ENCODE measurements at regions not wholly inside any gene's neighbourhood (a gene's known extent, or its start where the extent isn't known, plus 50 kb on each side); places are given as distances from the start of the nearest gene placed in this dataset.

DNA sequence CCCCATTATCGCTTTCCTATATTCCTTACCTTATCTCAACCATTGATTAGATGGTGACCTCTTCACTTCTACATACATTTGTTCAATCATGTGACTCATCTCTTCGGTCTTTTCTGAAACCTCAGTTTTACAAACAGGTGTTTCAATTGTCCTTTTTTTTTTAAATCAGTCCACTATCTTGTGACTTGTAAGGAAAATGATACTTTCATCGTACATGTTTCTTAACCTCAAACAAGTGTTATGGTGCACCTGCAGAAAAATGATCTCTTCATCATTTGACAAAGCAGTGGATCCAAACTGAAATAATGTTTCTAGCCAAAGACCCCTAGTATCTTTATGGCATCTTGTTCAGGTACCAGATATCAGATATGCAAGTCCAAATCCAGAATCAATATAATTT lies 1157.2 kb downstream of the MRPL39 start:
- TF ChIP-seq, protein P1, sequence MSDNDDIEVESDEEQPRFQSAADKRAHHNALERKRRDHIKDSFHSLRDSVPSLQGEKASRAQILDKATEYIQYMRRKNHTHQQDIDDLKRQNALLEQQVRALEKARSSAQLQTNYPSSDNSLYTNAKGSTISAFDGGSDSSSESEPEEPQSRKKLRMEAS (IDR thresholded peaks at IDR 0.05) = no peak
- TF ChIP-seq FOXM1 (IDR thresholded peaks at IDR 0.05; ENCODE audit: borderline replicate concordance, low read depth) (no peak), EGR1 (IDR thresholded peaks at IDR 0.05) (no peak), CREB1 (IDR thresholded peaks at IDR 0.05; ENCODE audit: low read depth) (no peak), TEAD4 (IDR thresholded peaks at IDR 0.05) (no peak), ZBTB7A (IDR thresholded peaks at IDR 0.05; ENCODE audit: low read depth) (no peak), CEBPB (IDR thresholded peaks at IDR 0.05) (no peak), TCF12 (IDR thresholded peaks at IDR 0.05; ENCODE audit: low read depth) (no peak), EP300 (IDR thresholded peaks at IDR 0.05; ENCODE audit: borderline replicate concordance) (no peak), NFIC (IDR thresholded peaks at IDR 0.05) (no peak), TAF1 (IDR thresholded peaks at IDR 0.05; ENCODE audit: low read depth) (no peak), RAD21 (IDR thresholded peaks at IDR 0.05; ENCODE audit: low read depth) (no peak), YY1 (IDR thresholded peaks at IDR 0.05; ENCODE audit: low read depth) (no peak)
- TF ChIP-seq, protein P2, sequence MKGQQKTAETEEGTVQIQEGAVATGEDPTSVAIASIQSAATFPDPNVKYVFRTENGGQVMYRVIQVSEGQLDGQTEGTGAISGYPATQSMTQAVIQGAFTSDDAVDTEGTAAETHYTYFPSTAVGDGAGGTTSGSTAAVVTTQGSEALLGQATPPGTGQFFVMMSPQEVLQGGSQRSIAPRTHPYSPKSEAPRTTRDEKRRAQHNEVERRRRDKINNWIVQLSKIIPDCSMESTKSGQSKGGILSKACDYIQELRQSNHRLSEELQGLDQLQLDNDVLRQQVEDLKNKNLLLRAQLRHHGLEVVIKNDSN (IDR thresholded peaks at IDR 0.05) = no peak
- TF ChIP-seq, protein P3, sequence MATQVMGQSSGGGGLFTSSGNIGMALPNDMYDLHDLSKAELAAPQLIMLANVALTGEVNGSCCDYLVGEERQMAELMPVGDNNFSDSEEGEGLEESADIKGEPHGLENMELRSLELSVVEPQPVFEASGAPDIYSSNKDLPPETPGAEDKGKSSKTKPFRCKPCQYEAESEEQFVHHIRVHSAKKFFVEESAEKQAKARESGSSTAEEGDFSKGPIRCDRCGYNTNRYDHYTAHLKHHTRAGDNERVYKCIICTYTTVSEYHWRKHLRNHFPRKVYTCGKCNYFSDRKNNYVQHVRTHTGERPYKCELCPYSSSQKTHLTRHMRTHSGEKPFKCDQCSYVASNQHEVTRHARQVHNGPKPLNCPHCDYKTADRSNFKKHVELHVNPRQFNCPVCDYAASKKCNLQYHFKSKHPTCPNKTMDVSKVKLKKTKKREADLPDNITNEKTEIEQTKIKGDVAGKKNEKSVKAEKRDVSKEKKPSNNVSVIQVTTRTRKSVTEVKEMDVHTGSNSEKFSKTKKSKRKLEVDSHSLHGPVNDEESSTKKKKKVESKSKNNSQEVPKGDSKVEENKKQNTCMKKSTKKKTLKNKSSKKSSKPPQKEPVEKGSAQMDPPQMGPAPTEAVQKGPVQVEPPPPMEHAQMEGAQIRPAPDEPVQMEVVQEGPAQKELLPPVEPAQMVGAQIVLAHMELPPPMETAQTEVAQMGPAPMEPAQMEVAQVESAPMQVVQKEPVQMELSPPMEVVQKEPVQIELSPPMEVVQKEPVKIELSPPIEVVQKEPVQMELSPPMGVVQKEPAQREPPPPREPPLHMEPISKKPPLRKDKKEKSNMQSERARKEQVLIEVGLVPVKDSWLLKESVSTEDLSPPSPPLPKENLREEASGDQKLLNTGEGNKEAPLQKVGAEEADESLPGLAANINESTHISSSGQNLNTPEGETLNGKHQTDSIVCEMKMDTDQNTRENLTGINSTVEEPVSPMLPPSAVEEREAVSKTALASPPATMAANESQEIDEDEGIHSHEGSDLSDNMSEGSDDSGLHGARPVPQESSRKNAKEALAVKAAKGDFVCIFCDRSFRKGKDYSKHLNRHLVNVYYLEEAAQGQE (IDR thresholded peaks at IDR 0.05; ENCODE audit: low read depth) = no peak

DNA sequence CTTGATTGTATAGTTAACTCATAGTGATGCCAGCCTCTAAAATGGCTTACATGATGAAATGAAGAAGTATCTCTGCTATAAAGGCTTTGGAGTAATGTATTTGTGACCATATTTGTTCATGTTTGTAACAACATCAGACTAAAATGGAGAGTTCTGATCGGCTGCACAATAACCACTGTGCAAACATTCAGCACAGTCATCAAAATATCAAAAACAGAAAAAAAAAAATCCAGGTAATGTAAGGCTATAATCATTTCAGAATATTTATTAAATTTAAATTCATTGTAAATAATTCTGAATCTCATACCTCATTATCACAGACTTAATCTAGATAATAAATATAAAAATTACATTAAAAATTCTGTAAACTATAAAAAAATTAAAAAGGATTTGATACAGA lies 1161.8 kb downstream of the MRPL39 start:
- TF ChIP-seq, protein P2 (IDR thresholded peaks at IDR 0.05) = no peak
- no peak for TF ChIP-seq ZBTB7A (IDR thresholded peaks at IDR 0.05; ENCODE audit: low read depth)
- TF ChIP-seq, protein P3 (IDR thresholded peaks at IDR 0.05; ENCODE audit: low read depth) = no peak
- no peak for TF ChIP-seq RAD21 (IDR thresholded peaks at IDR 0.05; ENCODE audit: low read depth)

DNA sequence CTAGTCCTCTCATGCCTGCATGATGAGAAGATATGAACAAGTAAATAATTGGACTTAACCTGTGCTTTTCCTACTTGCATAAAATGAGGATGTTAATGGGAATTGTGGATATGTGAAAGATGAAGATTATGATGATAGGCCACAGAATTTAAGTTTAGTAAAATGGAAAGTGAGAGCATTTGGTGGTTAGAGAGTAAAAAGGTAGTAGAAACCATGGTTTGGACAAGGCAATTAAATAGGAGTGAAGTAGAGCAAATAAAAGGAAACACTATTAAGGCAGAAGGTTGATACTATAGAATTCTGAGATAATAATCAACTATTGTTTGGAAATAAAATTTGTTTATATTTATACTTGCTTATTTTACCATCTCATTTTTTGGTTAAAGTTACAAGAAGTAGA lies 1162.5 kb downstream of the MRPL39 start:
- TF ChIP-seq, protein P2 (IDR thresholded peaks at IDR 0.05) = no peak

DNA sequence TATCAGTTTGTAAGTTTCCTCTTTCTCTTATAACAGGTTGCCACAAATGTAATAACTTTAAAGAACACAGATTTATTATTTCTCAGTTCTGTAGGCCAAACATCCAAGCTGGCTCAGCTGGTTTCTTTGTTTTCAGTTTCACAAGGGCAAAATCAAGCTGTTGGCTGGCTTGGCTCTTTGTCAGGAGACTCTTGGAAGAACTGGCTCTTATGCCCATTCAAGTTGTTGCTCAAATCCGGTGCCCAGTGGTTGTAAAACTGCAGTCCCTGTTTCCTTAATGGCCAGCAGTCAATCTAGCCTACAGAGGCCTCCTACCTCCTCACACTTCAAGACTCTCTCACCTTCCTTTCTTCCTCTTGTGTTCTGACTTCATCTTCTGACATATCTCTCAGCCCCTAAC lies 1171.0 kb downstream of the MRPL39 start:
- TF ChIP-seq FOXM1 (IDR thresholded peaks at IDR 0.05; ENCODE audit: borderline replicate concordance, low read depth) (no peak), TCF12 (IDR thresholded peaks at IDR 0.05; ENCODE audit: low read depth) (no peak), RAD21 (IDR thresholded peaks at IDR 0.05; ENCODE audit: low read depth) (no peak), NFIC (IDR thresholded peaks at IDR 0.05) (no peak), YY1 (IDR thresholded peaks at IDR 0.05; ENCODE audit: low read depth) (no peak), TEAD4 (IDR thresholded peaks at IDR 0.05) (no peak)

DNA sequence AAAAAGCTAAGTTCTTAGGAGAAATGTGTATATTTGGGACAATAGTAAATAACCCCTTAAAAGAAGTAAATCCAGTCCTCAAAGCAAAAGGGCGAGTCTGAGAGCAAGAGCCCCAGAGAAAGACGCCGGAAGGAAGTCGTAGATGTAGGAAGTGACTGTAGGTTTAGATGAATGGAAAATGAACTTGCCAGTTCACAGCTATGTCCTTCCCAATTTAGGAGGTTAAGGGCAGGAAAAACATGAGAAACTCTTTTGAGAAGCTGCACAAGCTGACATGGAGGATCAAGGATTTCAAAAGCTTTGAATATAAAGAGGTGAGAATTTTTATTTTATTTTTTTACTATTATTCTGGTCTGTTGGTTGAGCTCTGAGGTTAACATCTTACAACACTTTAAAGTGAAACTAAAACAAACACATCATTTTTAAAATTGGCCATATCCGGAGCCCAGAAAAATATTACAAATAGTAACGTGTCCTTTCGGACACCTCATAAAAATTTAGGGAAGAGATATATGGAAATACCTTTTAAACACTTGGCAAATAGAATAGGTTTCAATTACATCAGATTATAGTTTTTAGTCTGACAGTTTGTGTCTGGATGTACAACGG lies 1178.6 kb downstream of the MRPL39 start:
- TF ChIP-seq TEAD4 (IDR thresholded peaks at IDR 0.05) = no peak
- TF ChIP-seq, protein P2 (IDR thresholded peaks at IDR 0.05) = no peak
- no peak for TF ChIP-seq CEBPB (IDR thresholded peaks at IDR 0.05)
- TF ChIP-seq, protein P3 (IDR thresholded peaks at IDR 0.05; ENCODE audit: low read depth) = no peak
- no peak for TF ChIP-seq YY1 (IDR thresholded peaks at IDR 0.05; ENCODE audit: low read depth)
- TF ChIP-seq, protein P1 (IDR thresholded peaks at IDR 0.05) = no peak
- no peak for TF ChIP-seq EP300 (IDR thresholded peaks at IDR 0.05; ENCODE audit: borderline replicate concordance)
- no peak for TF ChIP-seq CREB1 (IDR thresholded peaks at IDR 0.05; ENCODE audit: low read depth)
- TF ChIP-seq ZBTB7A (IDR thresholded peaks at IDR 0.05; ENCODE audit: low read depth) = no peak
- no peak for TF ChIP-seq RAD21 (IDR thresholded peaks at IDR 0.05; ENCODE audit: low read depth)
- no peak for TF ChIP-seq TAF1 (IDR thresholded peaks at IDR 0.05; ENCODE audit: low read depth)
- TF ChIP-seq EGR1 (IDR thresholded peaks at IDR 0.05) = no peak
- no peak for TF ChIP-seq FOXM1 (IDR thresholded peaks at IDR 0.05; ENCODE audit: borderline replicate concordance, low read depth)
- TF ChIP-seq TCF12 (IDR thresholded peaks at IDR 0.05; ENCODE audit: low read depth) = no peak
